Natural killer cell treated with Interleukin-12 subunit alpha and Interleukin-12 subunit beta and Interleukin-15 and Interleukin-18, amount 100 ng/mL, for 72 hours (primary cell): ENCODE measurements at regions not wholly inside any gene's neighbourhood (a gene's known extent, or its start where the extent isn't known, plus 50 kb on each side); places are given as distances from the start of the nearest gene placed in this dataset.

Experiments used
- ATAC-seq, 2 donors: fragments of 150-1000 bp; cut with Tn5 transposase in 1 of 2; sonication (Bioruptor Pico), chemical (Tn5 transposase) in 1 of 2; 2 replicates each; pipeline ENCODE4 v1.10.0; 2021
- DNase-seq: peaks from one replicate; pipeline ENCODE4 v3.0.0; 2022; ENCODE audit warnings: low spot score
- H3K27ac Mint-ChIP-seq, 2 donors: 1 replicate in 1 of 2; 2 replicates in 1 of 2; pipeline ENCODE4 v1.8.0; 2022; ENCODE audit warnings: mixed read lengths in 2 of 2, mild to moderate bottlenecking in 1 of 2, moderate library complexity in 1 of 2
- H3K27me3 Mint-ChIP-seq, 2 donors: 1 replicate in 1 of 2; 2 replicates in 1 of 2; pipeline ENCODE4 v1.8.0; 2022; ENCODE audit warnings: mixed read lengths in 2 of 2
- H3K36me3 Mint-ChIP-seq: one replicate; pipeline ENCODE4 v1.8.0; 2022; ENCODE audit warnings: mixed read lengths
- H3K4me1 Mint-ChIP-seq, 2 donors: 1 replicate in 1 of 2; 2 replicates in 1 of 2; pipeline ENCODE4 v1.8.0; 2022; ENCODE audit warnings: low read depth in 2 of 2, mixed read lengths in 2 of 2, mild to moderate bottlenecking in 1 of 2
- H3K4me3 Mint-ChIP-seq: one replicate; pipeline ENCODE4 v1.8.0; 2022; ENCODE audit warnings: mixed read lengths
- H3K9me3 Mint-ChIP-seq: 2 replicates; pipeline ENCODE4 v1.8.0; 2022; ENCODE audit warnings: mixed read lengths

DNA sequence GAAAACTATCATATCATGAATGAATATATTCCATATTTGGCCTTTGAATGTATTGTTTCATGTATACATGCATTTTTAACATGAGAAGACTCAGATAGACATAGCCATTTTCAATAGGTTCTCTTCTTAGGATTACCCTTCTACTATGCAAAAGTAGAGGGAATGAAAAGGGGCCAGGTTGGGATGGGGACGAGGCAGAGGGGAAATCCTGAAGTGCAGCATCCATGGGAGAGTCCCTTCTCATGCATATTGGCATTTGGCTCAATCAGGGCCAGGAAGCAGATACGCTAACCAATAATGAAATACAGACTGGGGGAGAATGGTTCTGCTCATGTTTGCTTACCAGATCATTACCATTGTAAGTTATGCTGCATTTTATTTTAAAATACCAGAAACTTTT is 475.8 kb downstream of the STK39 start:
- H3K27me3 Mint-ChIP-seq: peaks cover 0 to 8% of the 10 kb centered on the region in 2 donors
- DNase-seq (no peak), ATAC-seq (no peak)
- H3K4me3 Mint-ChIP-seq: no peak overlapping the region
- no peak overlapping the region for H3K27ac Mint-ChIP-seq
- no peaks in the 10 kb centered on the region for H3K9me3 Mint-ChIP-seq
- no peaks in the 10 kb centered on the region for H3K36me3 Mint-ChIP-seq
- H3K4me1 Mint-ChIP-seq: no peaks in the 10 kb centered on the region

DNA sequence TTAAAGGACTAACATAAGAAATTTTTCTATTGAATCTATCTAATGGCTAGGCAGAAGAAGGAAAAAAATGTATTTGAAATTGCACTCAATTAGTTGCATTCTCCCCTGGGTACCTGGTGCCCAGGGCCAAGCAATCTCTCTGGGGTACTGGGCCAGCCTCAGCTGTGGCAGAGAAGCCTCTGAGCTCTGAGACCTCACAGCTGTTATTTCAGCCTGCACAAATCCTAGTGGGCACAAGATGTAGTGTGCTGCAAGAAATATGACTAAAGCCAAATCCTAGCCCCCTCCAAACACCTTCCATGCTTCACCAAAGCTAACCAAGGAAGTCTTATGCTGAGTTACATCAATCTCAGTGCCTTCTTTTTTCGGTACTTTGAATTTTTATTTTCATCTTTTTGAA is 478.4 kb downstream of the STK39 start:
- Mint-ChIP-seq H3K36me3 (no peaks in the 10 kb centered on the region), H3K4me3 (no peak overlapping the region), H3K4me1 (no peaks in the 10 kb centered on the region), H3K27me3 (peaks cover 0 to 8% of the 10 kb centered on the region in 2 donors), H3K9me3 (no peaks in the 10 kb centered on the region), H3K27ac (no peak overlapping the region)
- ATAC-seq (no peak), DNase-seq (no peak)

DNA sequence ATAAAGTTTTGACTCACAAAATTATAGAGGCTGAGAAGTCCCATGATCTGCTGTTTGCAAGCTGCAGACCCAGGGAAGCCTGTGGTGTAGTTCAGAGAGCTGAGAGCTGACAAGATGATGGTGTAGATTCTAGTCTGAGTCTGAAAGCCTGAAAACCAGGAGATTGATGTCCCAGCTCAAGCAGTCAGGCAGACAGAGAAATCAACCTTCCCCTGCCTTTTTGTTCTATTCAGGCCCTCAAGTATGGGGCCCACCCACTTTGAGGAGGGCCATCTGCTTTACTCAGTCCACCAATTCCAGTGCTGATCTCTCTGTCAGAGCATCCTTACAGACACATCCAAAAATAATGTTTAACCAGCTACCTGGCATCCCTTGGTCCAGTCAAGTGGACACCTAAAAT is 479.6 kb downstream of the STK39 start:
- H3K4me3 Mint-ChIP-seq: no peak overlapping the region
- no peaks in the 10 kb centered on the region for H3K4me1 Mint-ChIP-seq
- H3K27ac Mint-ChIP-seq: no peak overlapping the region
- H3K36me3 Mint-ChIP-seq: no peaks in the 10 kb centered on the region
- peaks cover 0 to 12% of the 10 kb centered on the region in 2 donors for H3K27me3 Mint-ChIP-seq
- DNase-seq (no peak), ATAC-seq (no peak)
- H3K9me3 Mint-ChIP-seq: no peaks in the 10 kb centered on the region

DNA sequence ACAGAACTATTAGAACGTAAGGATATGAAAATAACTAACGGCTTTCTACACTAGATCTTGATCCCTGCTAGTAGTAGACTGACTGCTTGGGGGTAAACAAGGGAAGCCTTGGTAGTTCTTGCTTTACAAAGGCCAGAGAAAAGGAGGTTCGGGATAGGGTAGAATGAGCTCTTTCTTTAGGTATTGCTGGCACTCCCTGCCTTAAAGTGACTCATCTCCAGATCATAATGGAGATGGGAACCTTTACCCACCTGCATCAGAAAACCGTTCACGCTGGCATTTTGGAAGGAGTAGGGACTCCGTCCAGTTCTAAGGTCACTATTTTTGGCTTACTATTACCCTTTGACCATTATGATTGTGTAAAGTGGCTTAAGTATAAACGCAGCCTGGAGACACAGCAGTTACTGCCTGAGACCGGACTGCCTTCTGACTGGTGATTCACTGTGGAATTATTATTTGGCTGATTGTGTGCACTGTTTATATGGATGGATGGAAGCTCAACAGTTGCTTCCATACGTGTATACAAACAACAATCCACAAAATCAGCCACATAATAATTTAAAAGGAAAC is 482.5 kb downstream of the STK39 start:
- Mint-ChIP-seq H3K27ac (no peak overlapping the region), H3K4me1 (no peaks in the 10 kb centered on the region), H3K4me3 (no peak overlapping the region), H3K9me3 (no peaks in the 10 kb centered on the region), H3K36me3 (no peaks in the 10 kb centered on the region), H3K27me3 (peaks cover 3 to 8% of the 10 kb centered on the region in 2 donors)
- ATAC-seq (no peak), DNase-seq (no peak)

DNA sequence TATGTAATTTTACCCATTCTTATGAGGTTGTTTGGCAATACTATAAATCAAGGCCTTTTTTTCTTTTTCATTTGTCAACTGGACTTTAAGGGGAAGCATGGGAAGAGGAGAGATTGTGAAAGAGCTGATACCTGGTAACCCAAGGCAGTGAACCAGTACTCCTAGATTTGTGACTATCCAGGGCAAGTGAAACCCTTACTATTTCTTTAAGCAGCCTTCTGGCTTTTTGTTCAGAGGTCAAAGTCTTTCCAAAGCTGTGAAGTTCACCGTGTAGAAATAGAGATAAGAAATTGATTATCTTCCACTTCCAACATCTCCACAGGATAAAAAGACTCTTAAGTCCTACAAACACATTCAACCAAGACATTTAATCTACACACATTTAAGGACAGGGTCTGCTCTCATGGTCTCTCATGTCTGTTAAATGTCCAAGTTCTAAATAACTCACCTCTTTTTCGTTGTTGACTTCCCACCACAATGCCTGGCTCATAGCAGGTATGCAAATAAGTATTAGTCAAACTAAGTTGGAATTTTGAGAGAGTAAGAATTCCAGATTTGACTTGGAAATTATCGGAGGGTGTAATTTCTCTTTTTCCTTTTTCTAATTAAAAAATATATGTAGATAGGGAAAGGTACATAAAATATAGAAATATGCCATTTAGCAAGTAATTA is 485.8 kb downstream of the STK39 start:
- ATAC-seq: no peak
- DNase-seq: no peak
- Mint-ChIP-seq H3K36me3 (no peaks in the 10 kb centered on the region), H3K27ac (no peak overlapping the region), H3K4me1 (no peaks in the 10 kb centered on the region), H3K27me3 (peaks cover 7 to 9% of the 10 kb centered on the region in 2 donors), H3K4me3 (no peak overlapping the region), H3K9me3 (no peaks in the 10 kb centered on the region)

DNA sequence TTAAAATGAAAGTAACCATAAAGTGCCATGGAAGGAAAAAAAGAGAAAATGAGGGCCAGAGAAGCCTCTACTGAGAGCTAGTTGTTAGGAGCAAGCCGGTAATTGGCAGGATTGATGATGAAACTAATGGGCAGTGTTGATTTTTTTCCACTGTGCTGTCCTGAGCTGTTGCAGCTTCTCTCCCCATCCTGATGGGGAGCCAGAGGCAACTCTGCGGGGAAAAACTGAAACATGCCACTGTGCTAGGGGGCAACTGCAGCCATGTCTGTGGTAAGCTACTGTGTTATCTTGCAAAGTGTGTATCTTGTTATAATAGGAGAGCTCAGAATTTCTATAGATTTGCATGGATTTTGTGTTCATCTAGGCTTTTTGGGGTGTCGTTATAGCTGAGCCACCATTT is 487.9 kb downstream of the STK39 start:
- no peaks in the 10 kb centered on the region for H3K36me3 Mint-ChIP-seq
- H3K27me3 Mint-ChIP-seq: peaks cover 7 to 15% of the 10 kb centered on the region in 2 donors
- H3K4me3 Mint-ChIP-seq: no peak overlapping the region
- H3K4me1 Mint-ChIP-seq: no peaks in the 10 kb centered on the region
- ATAC-seq (no peak), DNase-seq (no peak)
- H3K27ac Mint-ChIP-seq: no peak overlapping the region
- H3K9me3 Mint-ChIP-seq: no peaks in the 10 kb centered on the region

DNA sequence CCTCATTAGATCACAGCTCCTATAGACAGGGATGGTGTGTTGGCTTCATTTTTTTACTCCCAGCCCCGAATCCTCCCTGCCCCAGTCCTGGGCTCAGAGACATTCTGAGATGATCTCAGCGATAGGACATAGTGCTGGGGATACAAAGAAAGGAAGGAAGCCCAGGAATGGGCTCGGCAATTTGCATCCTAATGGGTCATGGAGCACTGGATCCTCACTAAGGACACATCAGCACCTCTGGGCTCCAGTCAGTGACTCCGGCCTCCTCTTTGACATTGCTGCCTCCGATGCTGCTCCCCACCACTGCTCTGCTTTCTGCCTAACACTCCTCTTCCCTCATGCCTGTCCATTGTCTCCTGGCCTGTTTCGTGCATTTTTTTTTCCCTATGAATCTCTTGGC is 489.1 kb downstream of the STK39 start:
- Mint-ChIP-seq H3K4me1 (no peaks in the 10 kb centered on the region), H3K27ac (no peak overlapping the region), H3K27me3 (peaks cover 9 to 21% of the 10 kb centered on the region in 2 donors), H3K4me3 (no peak overlapping the region), H3K36me3 (no peaks in the 10 kb centered on the region), H3K9me3 (no peaks in the 10 kb centered on the region)
- ATAC-seq (no peak), DNase-seq (no peak)

DNA sequence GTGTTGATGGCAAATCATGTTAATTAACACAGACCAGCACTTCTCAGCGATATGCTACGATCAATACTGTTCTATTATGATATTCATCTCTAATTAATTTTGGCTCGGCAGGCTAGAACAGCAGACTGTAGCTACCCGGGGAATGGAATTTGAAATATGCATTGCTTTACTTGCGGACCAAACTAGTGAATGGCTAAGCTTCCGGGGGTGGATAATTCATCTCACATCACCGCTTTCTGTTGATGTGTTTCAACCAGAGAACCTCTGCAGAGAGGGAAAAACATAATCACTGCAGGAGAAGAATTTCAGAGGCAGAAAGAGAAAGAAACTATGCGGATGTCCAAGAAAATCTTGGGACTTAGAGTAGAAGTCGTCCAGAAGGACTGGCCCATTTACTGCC is 490.9 kb downstream of the STK39 start:
- no peak for ATAC-seq
- Mint-ChIP-seq H3K27ac (no peak overlapping the region), H3K4me3 (no peak overlapping the region), H3K27me3 (peaks cover 9 to 13% of the 10 kb centered on the region in 2 donors), H3K4me1 (no peaks in the 10 kb centered on the region), H3K36me3 (no peaks in the 10 kb centered on the region), H3K9me3 (no peaks in the 10 kb centered on the region)
- DNase-seq: no peak

DNA sequence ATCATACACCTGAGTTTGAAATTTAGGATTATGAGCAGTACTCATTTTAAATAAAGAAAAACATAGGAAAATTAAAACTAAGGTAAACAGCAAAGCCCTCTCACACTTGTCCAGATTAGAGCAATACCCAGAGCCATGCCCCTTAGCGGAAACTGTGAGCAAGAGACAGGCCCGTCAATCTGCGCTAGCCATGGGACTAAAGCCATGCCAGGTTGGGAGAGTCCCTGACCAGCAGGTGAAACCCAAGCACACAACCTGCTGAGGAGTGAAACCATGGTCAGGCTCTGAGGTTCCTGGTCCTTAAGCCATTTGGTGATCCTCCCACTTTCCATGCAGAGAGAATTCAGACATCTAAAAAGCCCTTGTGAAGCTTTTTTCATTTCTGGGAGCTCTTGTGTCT is 494.3 kb downstream of the STK39 start:
- DNase-seq: no peak
- ATAC-seq: no peak
- no peaks in the 10 kb centered on the region for H3K4me1 Mint-ChIP-seq
- peaks cover 7 to 19% of the 10 kb centered on the region in 2 donors for H3K27me3 Mint-ChIP-seq
- H3K9me3 Mint-ChIP-seq: no peaks in the 10 kb centered on the region
- H3K36me3 Mint-ChIP-seq: no peaks in the 10 kb centered on the region
- no peak overlapping the region for H3K27ac Mint-ChIP-seq
- H3K4me3 Mint-ChIP-seq: no peak overlapping the region

DNA sequence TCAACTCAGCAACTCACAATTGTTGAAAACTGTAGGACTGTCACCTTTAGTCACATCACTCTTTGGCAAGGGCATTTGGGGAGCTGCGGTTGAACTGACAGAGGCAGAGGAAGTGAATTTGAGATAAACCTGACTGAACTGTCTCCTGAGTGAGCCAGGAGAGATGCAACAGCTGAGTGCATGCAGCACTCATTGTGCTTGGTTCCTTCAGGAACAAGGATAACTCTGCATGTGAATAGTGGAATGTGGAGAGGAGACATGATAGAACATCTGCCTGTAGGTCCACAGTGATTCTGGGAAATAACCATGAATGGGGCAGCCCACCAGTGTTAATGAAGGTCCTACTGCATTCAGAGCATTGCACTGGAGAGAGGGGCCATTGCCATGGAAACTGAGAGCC is 494.7 kb downstream of the STK39 start:
- no peaks in the 10 kb centered on the region for H3K4me1 Mint-ChIP-seq
- no peak for ATAC-seq
- H3K27me3 Mint-ChIP-seq: peaks cover 7 to 22% of the 10 kb centered on the region in 2 donors
- no peak for DNase-seq
- no peak overlapping the region for H3K4me3 Mint-ChIP-seq
- H3K27ac Mint-ChIP-seq: no peak overlapping the region
- no peaks in the 10 kb centered on the region for H3K36me3 Mint-ChIP-seq
- no peaks in the 10 kb centered on the region for H3K9me3 Mint-ChIP-seq

DNA sequence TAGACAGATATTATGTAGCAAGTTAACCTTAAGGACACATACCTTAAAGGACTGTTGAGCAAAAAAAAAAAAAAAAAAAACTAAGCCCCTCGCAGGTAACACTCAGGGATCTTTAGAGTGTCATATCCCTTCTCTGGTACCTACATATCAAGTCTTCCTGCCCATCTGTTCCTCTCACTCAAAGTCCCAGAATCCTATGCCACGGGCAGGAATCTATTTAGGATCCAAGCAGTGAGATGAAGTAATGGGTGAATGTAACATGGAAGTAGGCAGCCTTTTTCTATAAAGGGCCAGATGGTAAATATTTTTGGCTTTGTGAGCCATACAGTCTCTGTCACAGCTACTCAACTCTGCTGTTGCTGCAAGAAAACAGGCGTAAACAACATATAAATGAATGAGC is 496.7 kb downstream of the STK39 start:
- H3K27me3 Mint-ChIP-seq: peaks cover 11 to 30% of the 10 kb centered on the region in 2 donors
- H3K9me3 Mint-ChIP-seq: peaks cover 8% of the 10 kb centered on the region
- DNase-seq (no peak), ATAC-seq (no peak)
- H3K4me1 Mint-ChIP-seq: no peaks in the 10 kb centered on the region
- H3K27ac Mint-ChIP-seq: no peak overlapping the region
- H3K36me3 Mint-ChIP-seq: no peaks in the 10 kb centered on the region
- no peak overlapping the region for H3K4me3 Mint-ChIP-seq

DNA sequence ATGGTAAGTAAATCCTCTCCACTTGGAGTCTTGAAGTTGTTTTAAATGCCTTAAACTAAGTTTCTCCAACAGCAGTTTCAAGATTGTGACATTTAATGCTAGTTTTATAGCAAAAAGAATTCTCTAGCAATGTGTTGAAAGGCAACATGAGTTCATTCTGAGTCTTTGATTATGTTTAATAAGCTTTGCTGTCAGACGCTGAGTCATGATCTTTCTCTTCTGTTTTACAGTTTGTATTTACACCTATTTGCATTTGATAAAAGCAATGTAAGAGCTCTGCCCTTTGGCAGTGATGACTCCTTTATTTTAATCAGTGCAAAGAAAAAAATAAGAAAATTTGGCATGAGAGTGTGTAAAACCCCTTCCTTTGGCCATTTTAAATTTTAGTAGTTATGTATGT is 497.7 kb downstream of the STK39 start:
- Mint-ChIP-seq H3K4me1 (no peaks in the 10 kb centered on the region), H3K9me3 (peaks cover 8% of the 10 kb centered on the region), H3K36me3 (no peaks in the 10 kb centered on the region), H3K27ac (no peak overlapping the region), H3K27me3 (peaks cover 13 to 40% of the 10 kb centered on the region in 2 donors), H3K4me3 (no peak overlapping the region)
- ATAC-seq (no peak), DNase-seq (no peak)

DNA sequence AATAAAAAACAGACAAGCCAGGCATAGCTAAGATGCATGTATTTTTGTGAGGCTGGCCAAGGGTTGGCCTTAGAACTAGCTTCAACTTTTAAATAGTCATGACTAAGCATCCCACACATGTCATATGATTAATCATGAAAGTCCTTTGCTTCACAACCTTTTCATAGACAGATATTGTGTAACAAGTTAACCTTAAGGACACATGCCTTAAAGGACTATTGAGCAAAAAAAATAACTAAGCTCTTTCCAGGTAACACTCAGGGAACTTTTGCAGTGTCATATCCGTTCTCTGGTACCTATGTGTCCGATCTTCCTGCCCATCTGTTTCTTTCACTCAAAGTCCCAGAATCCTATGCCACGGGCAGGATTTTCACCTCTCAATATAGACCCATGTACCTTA is 498.4 kb downstream of the STK39 start:
- Mint-ChIP-seq H3K36me3 (no peaks in the 10 kb centered on the region), H3K4me3 (no peak overlapping the region), H3K9me3 (peaks cover 8% of the 10 kb centered on the region), H3K4me1 (no peaks in the 10 kb centered on the region), H3K27ac (no peak overlapping the region), H3K27me3 (peaks cover 11 to 35% of the 10 kb centered on the region in 2 donors)
- DNase-seq (no peak), ATAC-seq (no peak)

DNA sequence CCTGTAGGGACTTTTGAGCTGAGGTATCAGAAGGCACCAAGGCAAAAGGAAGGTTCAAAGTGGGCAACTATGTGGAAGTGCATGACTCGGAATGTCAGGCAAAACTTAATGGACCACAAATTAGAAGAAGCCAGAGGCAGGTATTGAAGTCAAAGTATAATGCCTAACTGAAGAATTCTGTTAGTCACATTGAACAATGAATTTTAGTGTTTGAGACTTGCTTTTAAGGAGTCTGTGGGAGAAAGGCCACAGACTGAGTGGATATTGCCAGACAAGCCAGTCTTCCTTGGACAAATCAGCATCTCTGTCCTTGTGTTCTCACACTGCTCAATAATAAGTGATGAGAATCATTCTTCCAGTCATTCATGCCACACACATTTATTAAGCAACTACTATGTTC is 498.9 kb downstream of the STK39 start:
- peaks cover 8% of the 10 kb centered on the region for H3K9me3 Mint-ChIP-seq
- H3K4me1 Mint-ChIP-seq: no peaks in the 10 kb centered on the region
- H3K27me3 Mint-ChIP-seq: peaks cover 11 to 34% of the 10 kb centered on the region in 2 donors
- DNase-seq (no peak), ATAC-seq (no peak)
- no peak overlapping the region for H3K27ac Mint-ChIP-seq
- H3K36me3 Mint-ChIP-seq: no peaks in the 10 kb centered on the region
- H3K4me3 Mint-ChIP-seq: no peak overlapping the region

DNA sequence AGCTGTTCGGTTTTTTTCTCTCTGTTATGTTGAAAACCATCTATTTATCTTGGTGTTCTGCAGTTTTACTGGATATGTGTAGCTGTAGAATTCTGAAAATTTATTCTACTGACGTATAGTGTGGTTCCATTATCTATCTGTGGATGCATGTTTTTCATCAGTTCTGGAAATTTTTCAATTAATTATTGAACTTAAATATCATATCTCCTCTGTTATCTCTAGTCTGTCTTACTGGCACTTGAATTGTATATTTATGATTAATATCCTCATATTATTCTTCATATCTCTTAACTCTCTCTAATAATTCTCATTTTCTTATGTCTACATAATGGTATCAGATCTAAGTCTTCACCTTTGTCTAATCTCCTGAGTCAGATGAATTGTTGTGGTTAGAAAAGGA is 501.7 kb downstream of the STK39 start:
- no peak for ATAC-seq
- Mint-ChIP-seq H3K9me3 (peaks cover 8% of the 10 kb centered on the region), H3K4me1 (no peaks in the 10 kb centered on the region), H3K4me3 (no peak overlapping the region), H3K27me3 (peaks cover 7 to 34% of the 10 kb centered on the region in 2 donors), H3K36me3 (no peaks in the 10 kb centered on the region), H3K27ac (no peak overlapping the region)
- DNase-seq: no peak
